Esophagus (tissue), 2 donors: ENCODE measurements at regions not wholly inside any gene's neighbourhood (a gene's known extent, or its start where the extent isn't known, plus 50 kb on each side); places are given as distances from the start of the nearest gene placed in this dataset.

Experiments
- H3K27ac ChIP-seq, 2 donors: one replicate each; pipeline ENCODE4 v1.5.1; 2013; ENCODE audit warnings: low read depth in 2 of 2, mild to moderate bottlenecking in 2 of 2, inconsistent platforms in 1 of 2, low read length in 1 of 2, moderate library complexity in 1 of 2
- H3K27me3 ChIP-seq, 2 donors: one replicate each; pipeline ENCODE4 v1.6.1; 2013; ENCODE audit warnings: low read length in 2 of 2, control low read depth in 1 of 2, mild to moderate bottlenecking in 1 of 2; ENCODE audit not compliant: insufficient read depth in 2 of 2, control insufficient read depth in 1 of 2
- H3K36me3 ChIP-seq, 2 donors: one replicate each; pipeline ENCODE4 v1.6.1; 2013; ENCODE audit warnings: low read length in 1 of 2; ENCODE audit not compliant: control insufficient read depth in 2 of 2, insufficient read depth in 2 of 2
- H3K4me1 ChIP-seq, 2 donors: one replicate each; pipeline ENCODE4 v1.6.1; 2013; ENCODE audit warnings: low read length in 1 of 2; ENCODE audit not compliant: control insufficient read depth in 2 of 2, insufficient read depth in 2 of 2
- H3K4me3 ChIP-seq, 2 donors: one replicate each; pipeline ENCODE4 v1.5.1; 2013; ENCODE audit warnings: low read length in 2 of 2, mild to moderate bottlenecking in 2 of 2, low read depth in 1 of 2, moderate library complexity in 1 of 2
- H3K9me3 ChIP-seq, 2 donors: one replicate each; pipeline ENCODE4 v1.6.1; 2013; ENCODE audit warnings: mild to moderate bottlenecking in 2 of 2, low read depth in 1 of 2, low read length in 1 of 2, moderate library complexity in 1 of 2; ENCODE audit not compliant: control insufficient read depth in 2 of 2, insufficient read depth in 1 of 2
- WGBS, 2 donors: extraction: QIAGEN DNeasy Blood & Tissue Kit; methylation state at CpG; one replicate each; pipeline ENCODE4 v1.1.7; 2013; 5-methylcytosine and 5-hydroxymethylcytosine counted together
- donor health status: healthy with polysubstance abuse.
- donor health status: Bipolar disorder and iron deficiency.

DNA sequence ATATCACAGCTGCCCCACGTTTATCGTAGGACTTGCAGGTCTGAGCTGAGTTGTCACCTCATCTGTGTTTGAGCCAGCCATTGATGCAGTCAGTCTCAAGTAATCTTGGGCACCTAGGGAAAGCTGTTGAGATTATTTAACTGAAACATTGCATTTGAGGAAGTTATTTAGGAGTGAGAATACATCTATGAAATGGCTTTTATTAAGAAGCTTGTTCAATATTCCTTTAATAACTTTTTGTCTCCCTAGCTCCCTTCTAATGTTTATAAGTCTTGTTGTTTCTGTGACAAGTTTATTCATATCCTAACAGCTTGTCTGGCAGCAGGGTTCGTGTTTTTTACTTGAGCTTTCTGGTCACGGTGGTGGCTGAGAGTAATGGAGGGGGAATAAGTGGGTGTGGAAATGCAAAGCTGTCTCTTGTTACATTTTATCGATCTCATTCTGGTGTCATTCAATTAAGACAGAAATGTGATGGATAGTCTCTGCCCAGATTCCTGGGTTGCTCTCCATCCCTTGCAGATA, 555.9 kb downstream of the USP25 start:
- 32 to 41% methylated on average over 5 of the region's 5 CpGs for WGBS, 2 donors
- Histone ChIP-seq H3K36me3 (no peaks in the 10 kb centered on the region), H3K27ac (no peak overlapping the region), H3K4me3 (no peak overlapping the region), H3K27me3 (no peaks in the 10 kb centered on the region), H3K9me3 (no peaks in the 10 kb centered on the region), H3K4me1 (no peaks in the 10 kb centered on the region)

DNA sequence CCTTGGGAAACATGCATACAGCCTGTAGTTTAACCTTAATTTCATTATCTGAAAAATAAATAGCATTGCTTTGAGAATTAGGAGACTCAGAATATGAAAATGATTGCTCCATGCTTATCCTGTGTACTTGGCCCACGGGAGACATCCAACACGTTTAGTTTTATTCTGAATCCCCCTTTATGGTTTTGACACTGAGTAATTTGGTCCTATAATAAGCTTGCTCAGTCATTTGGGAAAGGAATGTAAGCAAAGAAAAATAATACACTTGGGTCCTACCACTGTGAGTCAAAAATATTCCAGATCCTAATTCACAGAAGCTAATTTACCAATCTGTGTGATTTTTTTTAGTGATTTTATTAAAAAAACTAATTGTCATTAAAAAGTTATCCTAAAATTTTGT, 557.3 kb downstream of the USP25 start:
- no peak overlapping the region for H3K4me3 ChIP-seq
- no peaks in the 10 kb centered on the region for H3K4me1 ChIP-seq
- 50 to 51% methylated on average over 2 of the region's 2 CpGs for WGBS, 2 donors
- H3K36me3 ChIP-seq: no peaks in the 10 kb centered on the region
- no peak overlapping the region for H3K27ac ChIP-seq
- H3K9me3 ChIP-seq: no peaks in the 10 kb centered on the region
- no peaks in the 10 kb centered on the region for H3K27me3 ChIP-seq

GRCh38 chr21:16291296-16291695, 561.5 kb downstream of the USP25 start:
- H3K4me1 ChIP-seq: no peaks in the 10 kb centered on the region
- WGBS, 2 donors: 74 to 94% methylated on average over 7 of the region's 7 CpGs

GRCh38 chr21:16294128-16294527, 564.3 kb downstream of the USP25 start:
- H3K4me3 ChIP-seq: no peak overlapping the region
- H3K27ac ChIP-seq: no peak overlapping the region
- H3K36me3 ChIP-seq: no peaks in the 10 kb centered on the region
- no peaks in the 10 kb centered on the region for H3K4me1 ChIP-seq
- WGBS, 2 donors: 84 to 89% methylated on average over 5 of the region's 5 CpGs
- no peaks in the 10 kb centered on the region for H3K27me3 ChIP-seq
- no peaks in the 10 kb centered on the region for H3K9me3 ChIP-seq

More at GRCh38 chr21:16291296-16291695, 561.5 kb downstream of the USP25 start:
- no peaks in the 10 kb centered on the region for H3K36me3 ChIP-seq
- no peak overlapping the region for H3K4me3 ChIP-seq
- H3K27me3 ChIP-seq: no peaks in the 10 kb centered on the region
- H3K9me3 ChIP-seq: no peaks in the 10 kb centered on the region
- no peak overlapping the region for H3K27ac ChIP-seq

GRCh38 chr21:16302851-16303282, 573.1 kb downstream of the USP25 start:
- H3K36me3 ChIP-seq: no peaks in the 10 kb centered on the region
- H3K4me3 ChIP-seq: no peak overlapping the region
- H3K27ac ChIP-seq: peak overlapping the region; percentile 4 to 63
- no peaks in the 10 kb centered on the region for H3K9me3 ChIP-seq
- 59% methylated on average over 4 of the region's 4 CpGs for WGBS, 2 donors
- H3K4me1 ChIP-seq: no peaks in the 10 kb centered on the region
- no peaks in the 10 kb centered on the region for H3K27me3 ChIP-seq

DNA sequence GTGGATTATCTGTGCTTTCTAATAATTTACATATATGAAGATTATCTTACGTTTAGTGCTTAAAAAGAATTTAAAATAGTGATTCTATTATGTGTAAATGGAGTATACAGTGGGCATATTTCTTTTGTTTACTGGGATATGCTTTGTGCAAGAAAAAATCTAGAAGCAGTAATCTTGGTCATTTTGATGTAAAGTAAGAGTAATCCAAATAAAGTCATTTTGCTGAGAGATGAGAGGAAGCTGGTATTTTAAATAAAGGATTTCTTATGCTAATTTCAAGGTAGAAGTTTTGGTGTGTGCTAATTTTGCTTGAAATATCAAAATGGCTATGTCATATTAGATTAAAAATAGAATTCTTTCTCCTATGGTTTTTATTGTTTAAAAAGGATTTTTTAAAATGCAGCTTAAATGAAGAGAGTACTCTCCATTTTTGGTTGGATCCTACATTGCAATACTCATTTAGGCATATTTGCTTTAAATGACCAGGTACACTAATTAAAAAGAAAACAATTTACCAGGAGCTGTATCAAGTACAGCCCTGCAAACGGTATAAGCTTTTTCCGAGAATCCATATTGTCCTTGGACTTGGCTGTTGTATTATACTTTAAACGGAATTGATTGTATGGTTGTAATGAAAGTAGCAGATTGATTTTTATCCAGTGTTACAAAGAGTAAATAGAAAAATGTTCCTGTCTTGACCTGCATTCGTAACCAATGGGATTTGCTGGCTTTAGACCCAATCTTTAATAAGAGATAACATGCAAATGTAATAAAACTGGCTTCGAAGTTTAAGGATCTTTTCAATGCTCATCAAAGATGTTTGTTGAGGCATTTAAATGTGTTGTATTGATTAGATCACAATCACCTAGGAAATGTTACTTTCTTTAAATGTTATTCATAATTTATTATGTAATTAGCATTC, 574.7 kb downstream of the USP25 start:
- H3K36me3 ChIP-seq: no peaks in the 10 kb centered on the region
- 64 to 80% methylated on average over 6 of the region's 6 CpGs for WGBS, 2 donors
- H3K4me1 ChIP-seq: no peaks in the 10 kb centered on the region
- no peaks in the 10 kb centered on the region for H3K9me3 ChIP-seq
- H3K27ac ChIP-seq: no peak overlapping the region
- no peak overlapping the region for H3K4me3 ChIP-seq
- no peaks in the 10 kb centered on the region for H3K27me3 ChIP-seq

DNA sequence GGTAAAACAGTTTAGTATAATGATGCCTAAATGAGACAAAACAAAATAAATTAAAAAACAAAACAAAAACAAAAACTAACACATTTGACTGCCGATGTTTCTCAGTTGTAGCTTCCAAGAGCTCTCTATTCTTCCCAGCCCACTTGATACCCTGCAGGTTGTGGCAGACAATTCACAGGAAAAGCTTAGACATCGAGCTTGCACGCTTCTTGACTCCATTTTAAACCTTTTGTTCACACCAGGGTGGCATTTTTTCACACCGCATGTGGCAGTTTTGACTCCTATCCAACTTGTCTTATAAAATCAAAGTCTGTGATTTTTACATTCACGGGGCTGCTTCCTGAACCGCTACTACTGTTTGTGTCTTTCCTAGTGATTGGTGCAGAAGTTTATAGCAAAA, 575.9 kb downstream of the USP25 start:
- H3K4me1 ChIP-seq: no peaks in the 10 kb centered on the region
- no peaks in the 10 kb centered on the region for H3K27me3 ChIP-seq
- peak overlapping the region in 1 of 2 donors; percentile 41 for H3K27ac ChIP-seq
- WGBS, 2 donors: 55 to 64% methylated on average over 6 of the region's 6 CpGs
- H3K36me3 ChIP-seq: no peaks in the 10 kb centered on the region
- peak overlapping the region in 1 of 2 donors; percentile 35 for H3K4me3 ChIP-seq
- H3K9me3 ChIP-seq: no peaks in the 10 kb centered on the region

DNA sequence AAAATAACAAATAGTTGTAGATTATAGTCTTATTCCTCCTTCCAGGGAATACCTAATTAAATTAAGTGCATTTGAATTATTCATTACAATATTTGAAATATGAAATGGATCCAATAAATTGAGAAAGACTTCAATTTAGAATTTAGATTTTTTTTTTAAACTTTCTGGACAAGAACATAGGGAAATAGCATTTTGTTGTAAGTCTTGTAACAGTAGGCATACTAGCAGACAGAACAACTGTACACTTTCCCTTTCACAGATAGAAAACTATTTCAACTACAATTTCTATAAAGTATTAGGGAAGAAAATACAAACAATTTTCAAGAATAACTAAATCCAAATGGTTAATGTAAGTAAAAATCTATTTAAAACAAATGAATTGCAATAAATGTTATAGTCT, 577.5 kb downstream of the USP25 start:
- H3K4me3 ChIP-seq: no peak overlapping the region
- no peaks in the 10 kb centered on the region for H3K27me3 ChIP-seq
- no peaks in the 10 kb centered on the region for H3K9me3 ChIP-seq
- no peaks in the 10 kb centered on the region for H3K4me1 ChIP-seq
- H3K27ac ChIP-seq: no peak overlapping the region
- no peaks in the 10 kb centered on the region for H3K36me3 ChIP-seq

- H3K4me3 ChIP-seq: peak overlapping the region in 1 of 2 donors; percentile 41
- no peaks in the 10 kb centered on the region for H3K4me1 ChIP-seq
- no peaks in the 10 kb centered on the region for H3K9me3 ChIP-seq
- no peaks in the 10 kb centered on the region for H3K36me3 ChIP-seq
- WGBS, 2 donors: 19 to 33% methylated on average over 1 of the region's 1 CpG
- peak overlapping the region in 1 of 2 donors; percentile 77 for H3K27ac ChIP-seq
- no peaks in the 10 kb centered on the region for H3K27me3 ChIP-seq
These were observed 578.5 kb downstream of the USP25 start for GRCh38 chr21:16308269-16308668.
